Keratinocyte (primary cell): ENCODE measurements at regions not wholly inside any gene's neighbourhood (a gene's known extent, or its start where the extent isn't known, plus 50 kb on each side); places are given as distances from the start of the nearest gene placed in this dataset.

Experiments
- DNase-seq: peaks from one replicate; pipeline ENCODE4 v3.0.0-alpha.2; 2011; ENCODE audit warnings: low read depth, missing footprints, low spot score
- FAIRE-seq: peaks from 2 replicates; lab custom pipeline; 2011; peaks lifted over from hg19 to GRCh38; lab: Jason Lieb, UNC
- H2AFZ ChIP-seq: 2 replicates; pipeline ENCODE4 v1.6.0; 2012; ENCODE audit warnings: low read length, control low read depth, inconsistent platforms; ENCODE audit not compliant: control insufficient read depth
- H3K27ac ChIP-seq: 2 replicates; pipeline ENCODE4 v1.5.1; 2011; ENCODE audit warnings: low read length; ENCODE audit not compliant: control insufficient read depth, insufficient read depth
- H3K27me3 ChIP-seq: 3 replicates; pipeline ENCODE4 v1.6.0; 2011; ENCODE audit warnings: low read length; ENCODE audit not compliant: control insufficient read depth, insufficient read depth; ENCODE audit errors: extremely low read depth
- H3K36me3 ChIP-seq, 2 experiments: 2 replicates in 1 of 2; 3 replicates in 1 of 2; pipeline ENCODE4 v1.5.1; 2011; ENCODE audit warnings: low read length in 2 of 2, mild to moderate bottlenecking in 1 of 2; ENCODE audit not compliant: control insufficient read depth in 2 of 2, insufficient read depth in 2 of 2; ENCODE audit errors: extremely low read depth in 1 of 2
- H3K4me1 ChIP-seq: 3 replicates; pipeline ENCODE4 v1.5.1; 2011; ENCODE audit warnings: low read length; ENCODE audit not compliant: control insufficient read depth, insufficient read depth; ENCODE audit errors: extremely low read depth
- H3K4me2 ChIP-seq: 3 replicates; pipeline ENCODE4 v1.6.0; 2011; ENCODE audit warnings: low read depth, low read length; ENCODE audit not compliant: control insufficient read depth, insufficient read depth; ENCODE audit errors: extremely low read depth
- H3K4me3 ChIP-seq, 3 experiments: fragments of 200-600 bp in 1 of 3; sonication (generic) in 1 of 3; 2 replicates in 2 of 3; 3 replicates in 1 of 3; pipeline ENCODE4 v1.5.1; 2011 to 2016; ENCODE audit warnings: low read length in 3 of 3, mild to moderate bottlenecking in 3 of 3, control low read depth in 2 of 3, inconsistent platforms in 1 of 3, low read depth in 1 of 3, mixed read lengths in 1 of 3, mixed run types in 1 of 3, moderate library complexity in 1 of 3; ENCODE audit not compliant: control insufficient read depth in 2 of 3, insufficient read depth in 2 of 3; ENCODE audit errors: extremely low read depth in 1 of 3
- H3K79me2 ChIP-seq: 2 replicates; pipeline ENCODE4 v1.6.0; 2012; ENCODE audit warnings: low read length; ENCODE audit not compliant: control insufficient read depth, insufficient read depth
- H3K9ac ChIP-seq: 3 replicates; pipeline ENCODE4 v1.6.0; 2011; ENCODE audit warnings: low read length; ENCODE audit not compliant: control insufficient read depth, insufficient read depth; ENCODE audit errors: extremely low read depth
- H3K9me1 ChIP-seq: 3 replicates; pipeline ENCODE4 v1.6.0; 2011; ENCODE audit warnings: low read length; ENCODE audit not compliant: control insufficient read depth, insufficient read depth; ENCODE audit errors: extremely low read depth
- H3K9me3 ChIP-seq: 2 replicates; pipeline ENCODE4 v1.5.1; 2012; ENCODE audit warnings: low read depth, low read length; ENCODE audit not compliant: control insufficient read depth
- H4K20me1 ChIP-seq: 3 replicates; pipeline ENCODE4 v1.6.0; 2011; ENCODE audit warnings: low read length; ENCODE audit not compliant: control insufficient read depth, insufficient read depth; ENCODE audit errors: extremely low read depth
- CTCF ChIP-seq, 3 experiments: IDR thresholded peaks in 1 of 3; conservative IDR thresholded peaks in 1 of 3; optimal IDR thresholded peaks in 1 of 3; 2 replicates in 2 of 3; 3 replicates in 1 of 3; pipeline versions ENCODE3 to v1.5.1; 2011; ENCODE audit warnings: low read length in 3 of 3, mild to moderate bottlenecking in 3 of 3, moderate library complexity in 2 of 3, control low read depth in 1 of 3, inconsistent platforms in 1 of 3; ENCODE audit not compliant: insufficient read depth in 2 of 3; ENCODE audit errors: extremely low read depth in 1 of 3
- EZH2 ChIP-seq: IDR thresholded peaks from one replicate; pipeline ENCODE4 v1.6.1; 2012; ENCODE audit warnings: inconsistent platforms, mild to moderate bottlenecking, low read length, moderate library complexity
- dilution Hi-C: fragments of 300-500 bp; cut with MboI; formaldehyde crosslinking; loops from one replicate; pipeline ENCODE4 v1.7.0; 2020; ENCODE audit warnings: low sequenced_read_pairs; ENCODE audit not compliant: extremely low pct_ligation_motif_present

GRCh38 chr10:65010845-65011244 lies 1489.6 kb downstream of the REEP3 start:
- no peak for TF ChIP-seq CTCF (optimal IDR thresholded peaks at IDR 0.05 in 1 of 3, IDR thresholded peaks at IDR 0.05 in 1 of 3, conservative IDR thresholded peaks at IDR 0.05 in 1 of 3; ENCODE audit: extremely low read depth in 1 of 3, insufficient read depth in 2 of 3, low read length in 3 of 3)
- TF ChIP-seq EZH2, result no peak
- H3K4me1 ChIP-seq, result no peaks in the 10 kb centered on the region
- no peaks in the 10 kb centered on the region for H3K9me3 ChIP-seq
- H3K9me1 ChIP-seq, result no peaks in the 10 kb centered on the region
- H3K4me2 ChIP-seq, result no peak overlapping the region
- DNase-seq, result no peak
- no peaks in the 10 kb centered on the region for H3K36me3 ChIP-seq
- no peaks in the 10 kb centered on the region for H3K27me3 ChIP-seq
- H3K4me3 ChIP-seq, result no peak overlapping the region
- no peaks in the 10 kb centered on the region for H3K79me2 ChIP-seq
- H3K27ac ChIP-seq, result no peak overlapping the region
- no peak for FAIRE-seq
- H3K9ac ChIP-seq, result no peak overlapping the region
- dilution Hi-C loops, result no loop called here
- no peaks in the 10 kb centered on the region for H4K20me1 ChIP-seq
- H2AFZ ChIP-seq, result no peak overlapping the region

DNA sequence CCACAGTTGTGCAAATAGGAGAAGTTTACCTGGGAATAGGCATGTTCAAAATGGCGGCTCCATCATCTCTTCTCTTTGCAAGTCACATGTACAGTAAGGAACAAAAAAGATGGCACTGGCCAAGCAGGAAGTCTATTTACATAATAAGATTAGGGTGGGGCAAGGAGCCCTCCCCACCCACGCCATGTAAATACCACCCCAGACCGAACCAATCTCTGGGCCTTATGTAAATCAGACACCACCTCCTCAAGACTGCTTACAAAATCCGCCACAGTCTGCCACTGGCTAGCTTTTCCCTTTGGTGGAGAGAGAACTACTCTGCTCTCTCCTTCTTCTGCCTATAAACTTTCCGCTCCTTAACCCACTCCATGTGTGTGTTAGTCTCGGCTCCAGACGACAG lies 1496.3 kb downstream of the REEP3 start:
- no peaks in the 10 kb centered on the region for H3K36me3 ChIP-seq
- FAIRE-seq (no peak), DNase-seq (no peak)
- no peak overlapping the region for H3K4me3 ChIP-seq
- H3K4me1 ChIP-seq, result no peaks in the 10 kb centered on the region
- H3K27me3 ChIP-seq, result no peaks in the 10 kb centered on the region
- H3K27ac ChIP-seq, result no peak overlapping the region
- H3K9ac ChIP-seq, result no peak overlapping the region
- H4K20me1 ChIP-seq, result no peaks in the 10 kb centered on the region
- dilution Hi-C loops, result no loop called here
- H3K4me2 ChIP-seq, result no peak overlapping the region
- no peaks in the 10 kb centered on the region for H3K9me3 ChIP-seq
- H3K9me1 ChIP-seq, result no peaks in the 10 kb centered on the region
- H2AFZ ChIP-seq, result no peak overlapping the region
- TF ChIP-seq EZH2 (no peak), CTCF (optimal IDR thresholded peaks at IDR 0.05 in 1 of 3, IDR thresholded peaks at IDR 0.05 in 1 of 3, conservative IDR thresholded peaks at IDR 0.05 in 1 of 3; ENCODE audit: extremely low read depth in 1 of 3, insufficient read depth in 2 of 3, low read length in 3 of 3) (no peak)
- H3K79me2 ChIP-seq, result no peaks in the 10 kb centered on the region
